Common myeloid progenitor, CD34-positive (primary cell): ENCODE measurements at regions not wholly inside any gene's neighbourhood (a gene's known extent, or its start where the extent isn't known, plus 50 kb on each side); places are given as distances from the start of the nearest gene placed in this dataset.
A peak's percentile ranks its signal among the peaks of the same experiment; 100 is the strongest.

Experiments
- CTCF ChIA-PET: fragments of 350-600 bp; sonication (Branson Sonifier 250); formaldehyde crosslinking; loops from one replicate; lab custom pipeline; 2021; ENCODE audit warnings: antibody characterized with exemption; lab: Charles Lee
- POLR2A ChIA-PET: fragments of 350-600 bp; sonication (Branson Sonifier 250); formaldehyde crosslinking; loops from one replicate; lab custom pipeline; 2021; ENCODE audit warnings: antibody characterized with exemption; lab: Charles Lee
- DNase-seq, 3 donors: peaks; one replicate each; pipeline versions ENCODE4 v3.0.0 to v3.0.0-alpha.2; 2013
- H3K27ac ChIP-seq, 2 experiments: 1 replicate in 1 of 2; 2 replicates in 1 of 2; pipeline ENCODE4 v1.7.0; 2013; ENCODE audit warnings: inconsistent platforms in 2 of 2, low read length in 2 of 2, mild to moderate bottlenecking in 2 of 2, low read depth in 1 of 2, moderate library complexity in 1 of 2; ENCODE audit not compliant: severe bottlenecking in 2 of 2, insufficient read depth in 1 of 2, poor library complexity in 1 of 2
- H3K27me3 ChIP-seq, 5 experiments: replicated peaks in 2 of 5; 1 replicate in 3 of 5; 2 replicates in 2 of 5; pipeline versions ENCODE4 v1.6.1 to v1.7.0; 2013; ENCODE audit warnings: low read length in 4 of 5, mild to moderate bottlenecking in 2 of 5, moderate library complexity in 2 of 5, inconsistent platforms in 1 of 5; ENCODE audit not compliant: insufficient read depth in 5 of 5, control insufficient read depth in 4 of 5
- H3K36me3 ChIP-seq, 4 experiments: 1 replicate in 2 of 4; 2 replicates in 2 of 4; pipeline versions ENCODE4 v1.6.1 to v1.7.0; 2013; ENCODE audit warnings: low read length in 3 of 4, control low read depth in 1 of 4, mild to moderate bottlenecking in 1 of 4; ENCODE audit not compliant: control insufficient read depth in 4 of 4, insufficient read depth in 4 of 4
- H3K4me1 ChIP-seq, 4 experiments: 1 replicate in 3 of 4; 2 replicates in 1 of 4; pipeline versions ENCODE4 v1.6.1 to v1.7.1; 2013; ENCODE audit warnings: low read length in 3 of 4, mild to moderate bottlenecking in 3 of 4, control low read depth in 1 of 4, inconsistent platforms in 1 of 4, moderate library complexity in 1 of 4; ENCODE audit not compliant: control insufficient read depth in 4 of 4, insufficient read depth in 4 of 4; ENCODE audit errors: control extremely low read depth in 1 of 4
- H3K4me3 ChIP-seq, 7 experiments: 1 replicate in 4 of 7; 2 replicates in 3 of 7; pipeline versions ENCODE4 v1.5.1 to v1.7.0; 2013; ENCODE audit warnings: mild to moderate bottlenecking in 7 of 7, low read length in 6 of 7, moderate library complexity in 6 of 7, inconsistent platforms in 2 of 7, low read depth in 2 of 7, control low read depth in 1 of 7; ENCODE audit not compliant: insufficient read depth in 4 of 7, control insufficient read depth in 1 of 7; ENCODE audit errors: extremely low read depth in 1 of 7
- H3K9me3 ChIP-seq, 5 experiments: 1 replicate in 4 of 5; 2 replicates in 1 of 5; pipeline versions ENCODE4 v1.6.1 to v1.7.1; 2013; ENCODE audit warnings: low read length in 4 of 5, mild to moderate bottlenecking in 2 of 5, inconsistent platforms in 1 of 5, low read depth in 1 of 5, moderate library complexity in 1 of 5; ENCODE audit not compliant: control insufficient read depth in 4 of 5, insufficient read depth in 2 of 5; ENCODE audit errors: control extremely low read depth in 1 of 5
- WGBS: methylation state at CpG from one replicate; pipeline ENCODE4 v1.1.5; 2013; ENCODE audit not compliant: insufficient coverage; 5-methylcytosine and 5-hydroxymethylcytosine counted together

- Histone ChIP-seq H3K27me3 (no peaks in the 10 kb centered on the region), H3K4me3 (peak overlapping the region in 1 of 7 experiments; percentile 46), H3K4me1 (peaks cover 13 to 92% (median 91%) of the 10 kb centered on the region in 4 experiments), H3K36me3 (no peaks in the 10 kb centered on the region), H3K9me3 (no peaks in the 10 kb centered on the region), H3K27ac (peak overlapping the region in 1 of 2 experiments; percentile 13)
- POLR2A ChIA-PET, result interaction anchor here (1.5 kb wide), 1 partner anchor 11 kb away, joined by 9 read pairs; no protein-coding TSS in a partner anchor
- 61% methylated on average over 5 of the region's 6 CpGs for WGBS
- DNase-seq, result peak in 2 of 3 donors; percentile 44 to 66
- CTCF ChIA-PET, result interaction anchor here (1.0 to 2.9 kb wide), 2 partner anchors 11 to 13 kb away, joined by 3 to 10 read pairs; no protein-coding TSS in a partner anchor
Observed at GRCh38 chr17:17403065-17403464, 73.7 kb upstream of the MED9 start.

DNA sequence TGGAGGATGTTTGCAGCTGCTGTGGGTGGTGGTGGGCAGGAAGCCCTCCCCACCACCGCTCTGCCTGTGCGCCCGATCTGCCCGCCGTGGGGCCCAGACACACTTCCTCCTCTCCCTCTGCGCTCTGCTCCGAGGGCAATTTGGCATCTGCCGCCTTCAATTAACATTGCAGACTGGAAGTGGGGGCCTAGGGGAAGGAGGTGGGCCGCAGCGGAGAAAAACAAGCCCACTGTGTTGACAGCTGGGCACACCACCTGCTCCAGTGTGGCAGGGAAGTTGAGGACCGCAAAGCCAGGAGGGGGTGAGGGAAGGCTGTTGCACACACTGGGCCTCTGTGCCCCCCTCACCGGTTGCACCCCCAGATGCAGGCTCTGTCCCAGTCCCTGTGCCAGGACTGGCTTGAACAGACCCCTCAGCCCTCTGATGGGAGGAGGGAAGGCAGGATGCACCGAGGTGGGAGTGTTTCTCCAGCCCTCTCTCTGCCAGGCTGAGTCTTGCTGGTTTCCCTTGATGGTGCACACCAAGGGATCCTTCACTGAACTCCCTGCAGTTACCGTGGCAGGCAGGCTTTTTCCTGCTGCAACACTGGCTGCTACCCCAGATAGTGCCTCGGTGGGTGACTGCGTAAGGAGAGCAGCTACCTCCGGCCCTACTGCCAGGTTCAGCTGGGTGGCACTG lies 72.8 kb upstream of the MED9 start:
- Histone ChIP-seq H3K9me3 (no peaks in the 10 kb centered on the region), H3K27me3 (no peaks in the 10 kb centered on the region), H3K4me3 (peak overlapping the region in 3 of 7 experiments; percentile 30 to 46 (median 35)), H3K36me3 (no peaks in the 10 kb centered on the region), H3K27ac (peak overlapping the region in 1 of 2 experiments; percentile 35), H3K4me1 (peaks cover 10 to 92% (median 88%) of the 10 kb centered on the region in 4 experiments)
- 0% methylated on average over 13 of the region's 17 CpGs for WGBS
- ChIA-PET CTCF (interaction anchor here (1.2 to 2.9 kb wide), 4 partner anchors 12 to 28 kb away, joined by 3 to 10 read pairs (median 4); no protein-coding TSS in a partner anchor), POLR2A (interaction anchor here (0.6 to 1.5 kb wide), 3 partner anchors 9 to 194 kb away, joined by 3 to 9 read pairs (median 6); no protein-coding TSS in a partner anchor)
- DNase-seq, result peak; percentile 89 to 99 (median 98)

GRCh38 chr17:17405673-17406072 lies 71.1 kb upstream of the MED9 start:
- no peak for DNase-seq
- peaks cover 10 to 88% (median 80%) of the 10 kb centered on the region in 4 experiments for H3K4me1 ChIP-seq
- no peaks in the 10 kb centered on the region for H3K27me3 ChIP-seq
- H3K27ac ChIP-seq, result no peak overlapping the region
- H3K4me3 ChIP-seq, result no peak overlapping the region
- no peaks in the 10 kb centered on the region for H3K9me3 ChIP-seq
- ChIA-PET CTCF (no interaction called here), POLR2A (no interaction called here)
- H3K36me3 ChIP-seq, result no peaks in the 10 kb centered on the region
- 92% methylated on average over 2 of the region's 2 CpGs for WGBS

DNA sequence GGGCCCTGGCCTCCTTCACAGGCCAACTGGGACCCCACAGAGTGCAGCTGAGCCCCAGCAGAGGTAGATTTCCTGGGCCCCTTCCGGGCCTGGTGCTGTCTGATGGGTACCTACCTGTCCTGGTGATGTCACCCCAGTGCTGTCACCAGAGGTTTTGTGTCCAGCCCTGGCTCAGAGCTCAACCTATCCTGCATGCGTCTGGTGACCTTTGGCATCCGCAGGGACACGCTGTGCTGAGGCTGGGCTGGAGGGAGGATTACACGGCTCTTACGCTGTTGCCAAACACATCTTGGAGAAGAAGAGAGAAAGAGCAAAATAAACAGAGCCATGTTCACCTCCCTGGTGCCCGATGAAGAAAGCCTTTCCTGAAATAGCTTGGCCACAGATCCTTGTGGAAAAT lies 70.6 kb upstream of the MED9 start:
- Histone ChIP-seq H3K4me1 (peaks cover 10 to 86% (median 79%) of the 10 kb centered on the region in 4 experiments), H3K27me3 (no peaks in the 10 kb centered on the region), H3K4me3 (no peak overlapping the region), H3K27ac (no peak overlapping the region), H3K9me3 (no peaks in the 10 kb centered on the region), H3K36me3 (no peaks in the 10 kb centered on the region)
- ChIA-PET POLR2A (no interaction called here), CTCF (no interaction called here)
- DNase-seq, result no peak
- 98% methylated on average over 6 of the region's 7 CpGs for WGBS

DNA sequence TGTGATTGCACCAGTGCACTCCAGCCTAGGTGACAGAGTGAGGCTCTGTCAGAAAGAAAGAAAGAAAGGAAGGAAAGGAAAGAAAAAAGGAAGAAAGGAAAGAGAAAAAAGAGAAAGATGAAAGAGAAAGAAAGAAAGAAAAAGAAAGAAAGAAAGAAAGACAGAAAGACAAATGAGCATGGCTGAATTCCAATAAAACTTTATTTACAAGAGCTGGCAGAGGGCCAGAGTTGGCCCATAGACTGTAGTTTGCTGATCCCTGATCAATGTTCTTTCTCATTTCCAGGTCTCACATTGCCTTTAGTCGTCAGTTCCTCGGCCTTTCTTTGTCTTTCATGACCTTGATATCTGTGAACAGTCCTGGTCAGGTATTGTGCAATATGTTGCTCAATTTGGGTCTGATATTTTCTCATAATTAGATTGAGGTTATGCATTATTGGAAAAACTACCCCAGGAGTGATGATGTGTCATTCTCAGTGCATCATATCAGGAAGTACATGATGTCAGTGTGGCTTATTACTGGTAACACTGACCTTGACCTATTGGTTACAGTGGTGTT lies 68.5 kb upstream of the MED9 start:
- Histone ChIP-seq H3K36me3 (no peaks in the 10 kb centered on the region), H3K27ac (no peak overlapping the region), H3K27me3 (no peaks in the 10 kb centered on the region), H3K4me1 (peaks cover 5 to 84% (median 75%) of the 10 kb centered on the region in 4 experiments), H3K9me3 (no peaks in the 10 kb centered on the region), H3K4me3 (no peak overlapping the region)
- DNase-seq, result peak in 1 of 3 donors; percentile 41
- CTCF ChIA-PET, result no interaction called here
- POLR2A ChIA-PET, result no interaction called here
- WGBS, result no CpG with 5 or more reads among the region's 2 CpGs

- POLR2A ChIA-PET, result no interaction called here
Observed at GRCh38 chr17:17410357-17410756, 66.4 kb upstream of the MED9 start.

GRCh38 chr17:17411692-17412091 lies 65.1 kb upstream of the MED9 start:
- Histone ChIP-seq H3K27ac (no peak overlapping the region), H3K9me3 (no peaks in the 10 kb centered on the region), H3K4me1 (peaks cover 4 to 80% (median 64%) of the 10 kb centered on the region in 4 experiments), H3K36me3 (no peaks in the 10 kb centered on the region), H3K27me3 (no peaks in the 10 kb centered on the region), H3K4me3 (no peak overlapping the region)
- CTCF ChIA-PET, result no interaction called here
- POLR2A ChIA-PET, result no interaction called here
- DNase-seq, result no peak

More at GRCh38 chr17:17410357-17410756, 66.4 kb upstream of the MED9 start:
- Histone ChIP-seq H3K27me3 (no peaks in the 10 kb centered on the region), H3K4me1 (peaks cover 2 to 80% (median 63%) of the 10 kb centered on the region in 4 experiments), H3K9me3 (no peaks in the 10 kb centered on the region), H3K27ac (no peak overlapping the region), H3K36me3 (no peaks in the 10 kb centered on the region), H3K4me3 (no peak overlapping the region)
- CTCF ChIA-PET, result interaction anchor here (0.7 kb wide), 1 partner anchor 17 kb away, joined by 3 read pairs; no protein-coding TSS in a partner anchor
- no peak for DNase-seq
- 74% methylated on average over 6 of the region's 6 CpGs for WGBS
